Activated T-cell treated with anti-CD3 and anti-CD28 coated beads, Interleukin-2, amount 50 U/mL, for 1 hour (primary cell): ENCODE measurements at regions not wholly inside any gene's neighbourhood (a gene's known extent, or its start where the extent isn't known, plus 50 kb on each side); places are given as distances from the start of the nearest gene placed in this dataset.

ENCODE experiments used
- DNase-seq: peaks from one replicate; pipeline ENCODE4 v3.0.0-alpha.2; 2020

DNA sequence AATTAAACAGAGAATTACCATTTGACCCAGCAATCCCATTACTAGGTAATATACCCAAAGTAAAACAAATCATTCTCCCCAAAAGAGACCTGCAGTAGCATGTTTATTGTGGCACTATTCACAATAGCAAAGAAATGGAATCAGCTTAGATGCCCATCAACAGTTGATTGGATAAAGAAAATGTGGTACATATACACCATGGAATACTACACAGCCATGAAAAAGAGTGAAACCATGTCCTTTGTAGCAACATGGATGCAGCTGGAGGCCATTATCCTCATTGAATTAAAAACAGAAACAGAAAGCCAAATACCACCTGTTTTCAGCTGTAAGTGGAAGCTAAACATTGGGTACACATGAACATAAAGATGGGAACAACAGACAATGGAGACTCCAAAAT, 1141.8 kb upstream of the AUTS2 start:
- no peak for DNase-seq

DNA sequence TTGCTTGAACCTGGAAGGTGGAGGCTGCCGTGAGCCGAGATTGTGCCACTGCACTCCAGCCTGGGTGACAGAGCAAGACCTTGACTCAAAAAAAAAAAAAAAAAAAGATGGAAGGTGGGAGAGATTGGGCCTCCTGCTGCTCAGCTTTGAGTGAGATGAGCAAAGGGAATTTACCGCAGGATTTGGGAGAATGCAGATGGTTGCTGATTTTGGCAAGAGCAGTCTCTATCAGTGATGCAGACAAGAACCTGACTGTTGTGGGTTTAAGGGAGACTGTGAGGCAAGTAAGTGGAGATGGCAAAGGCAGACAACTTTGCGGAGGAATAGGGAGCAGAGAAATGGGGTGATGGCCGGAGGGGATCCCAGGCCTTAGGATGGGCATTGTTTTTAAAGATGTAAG, 1140.8 kb upstream of the AUTS2 start:
- DNase-seq: no peak

DNA sequence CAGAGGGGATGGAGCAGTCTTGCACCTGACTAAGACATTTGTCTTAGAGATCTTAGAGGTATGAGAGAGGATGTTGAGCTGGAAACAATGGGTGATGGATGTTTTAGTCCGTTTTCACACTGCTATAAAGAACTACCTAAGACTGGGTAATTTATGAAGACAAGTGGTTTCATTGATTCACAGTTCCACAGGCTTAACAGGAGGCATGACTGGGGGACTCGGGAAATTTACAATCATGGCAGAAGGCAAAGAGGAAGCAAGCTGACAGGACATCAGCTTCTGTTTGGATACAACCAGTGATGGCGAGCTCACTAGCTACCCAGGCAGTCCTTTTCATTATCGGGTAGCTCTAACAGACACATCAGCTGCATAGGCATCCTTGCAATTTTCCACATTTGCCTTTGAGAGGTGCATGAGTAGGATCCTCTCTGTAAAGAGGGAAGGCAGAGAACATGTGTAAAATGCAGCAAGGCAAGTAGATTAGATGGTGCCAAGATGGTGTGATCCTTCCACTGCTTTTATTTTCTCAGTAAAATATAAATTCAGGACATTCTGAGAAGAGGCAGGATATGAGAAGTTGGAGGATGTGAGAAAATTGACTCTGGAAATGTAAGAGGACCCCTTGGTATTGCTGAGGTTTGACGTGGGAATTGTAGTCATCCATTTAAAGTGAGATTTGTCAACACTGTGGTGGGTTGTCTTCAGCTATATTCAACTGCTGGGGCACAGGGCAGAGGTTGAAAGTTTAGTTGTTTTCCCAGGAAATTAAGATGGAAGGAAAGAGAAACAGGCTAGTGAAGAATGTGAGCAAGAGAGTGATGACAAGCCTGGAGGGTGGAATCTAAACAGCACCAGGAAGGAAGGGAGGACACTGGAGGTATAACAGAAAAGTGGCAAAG, 1140.0 kb upstream of the AUTS2 start:
- no peak for DNase-seq

GRCh38 chr7:68461430-68461829, 1136.8 kb upstream of the AUTS2 start:
- DNase-seq: no peak

GRCh38 chr7:68470836-68471435, 1127.3 kb upstream of the AUTS2 start:
- DNase-seq: no peak

DNA sequence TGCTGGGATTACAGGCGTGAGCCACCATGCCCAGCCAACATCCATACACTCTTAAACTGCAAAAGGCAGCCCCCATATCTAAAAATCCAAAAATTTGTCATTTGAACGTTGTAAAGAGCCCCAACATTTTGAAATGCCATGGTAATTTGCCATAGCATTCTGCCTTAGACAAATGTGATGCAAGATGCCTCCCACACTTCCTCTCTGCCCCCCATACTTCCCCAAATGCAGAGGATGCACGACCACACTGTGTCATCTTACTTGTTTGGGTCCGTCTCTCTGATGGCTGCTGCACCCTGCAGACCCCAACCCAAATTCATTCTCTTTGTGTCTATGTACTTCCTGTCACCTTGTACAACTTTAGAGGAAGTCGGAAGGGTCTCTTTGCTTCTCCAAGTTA, 1125.6 kb upstream of the AUTS2 start:
- no peak for DNase-seq

DNA sequence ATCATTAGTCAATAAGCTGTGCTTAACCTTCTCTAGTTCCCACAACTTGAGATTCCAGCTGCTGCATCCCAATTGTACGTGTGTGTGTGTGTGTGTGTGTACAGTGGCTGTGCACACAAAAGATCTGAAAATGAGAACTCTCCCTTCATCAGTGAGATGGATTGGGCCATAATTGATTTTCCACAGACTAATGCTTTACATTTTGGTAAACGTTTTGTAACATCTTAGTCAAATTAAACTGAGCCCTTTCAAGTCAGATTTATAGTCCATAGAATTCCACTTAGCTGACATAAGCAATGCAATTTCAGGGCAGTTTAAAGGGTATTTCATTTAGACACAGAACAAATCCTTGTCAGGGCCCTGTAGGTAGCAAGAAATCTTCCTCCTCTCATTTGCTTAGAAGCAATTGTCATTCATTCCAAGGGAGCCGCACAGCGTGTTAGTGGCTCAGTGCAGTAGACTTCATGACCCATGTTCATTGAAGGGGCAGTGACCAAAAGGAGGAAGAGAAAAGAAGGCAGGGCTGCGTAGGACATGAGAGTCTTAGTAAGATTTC, 1123.5 kb upstream of the AUTS2 start:
- no peak for DNase-seq

GRCh38 chr7:68476966-68477365, 1121.3 kb upstream of the AUTS2 start:
- no peak for DNase-seq

GRCh38 chr7:68478326-68478725, 1119.9 kb upstream of the AUTS2 start:
- no peak for DNase-seq

GRCh38 chr7:68482800-68483199, 1115.5 kb upstream of the AUTS2 start:
- DNase-seq: no peak

DNA sequence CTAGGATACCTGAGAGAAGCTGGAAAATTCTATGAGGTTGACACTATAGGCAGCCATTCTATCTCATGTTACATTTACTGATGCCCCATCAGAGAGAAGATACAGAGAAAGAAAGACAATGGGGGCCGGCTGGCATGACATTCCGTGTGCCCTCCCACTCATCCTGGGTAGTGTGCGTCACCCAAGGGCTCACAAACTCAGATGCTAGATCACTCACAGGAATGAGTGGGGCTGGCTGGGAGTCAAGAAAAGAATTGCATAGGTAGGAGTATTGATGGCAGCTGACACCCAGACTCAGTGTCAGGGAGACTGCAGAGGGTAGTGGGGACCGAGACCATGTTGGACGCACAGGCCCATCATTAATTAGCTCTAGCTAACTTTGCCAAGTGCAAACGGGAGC, 1113.5 kb upstream of the AUTS2 start:
- no peak for DNase-seq

DNA sequence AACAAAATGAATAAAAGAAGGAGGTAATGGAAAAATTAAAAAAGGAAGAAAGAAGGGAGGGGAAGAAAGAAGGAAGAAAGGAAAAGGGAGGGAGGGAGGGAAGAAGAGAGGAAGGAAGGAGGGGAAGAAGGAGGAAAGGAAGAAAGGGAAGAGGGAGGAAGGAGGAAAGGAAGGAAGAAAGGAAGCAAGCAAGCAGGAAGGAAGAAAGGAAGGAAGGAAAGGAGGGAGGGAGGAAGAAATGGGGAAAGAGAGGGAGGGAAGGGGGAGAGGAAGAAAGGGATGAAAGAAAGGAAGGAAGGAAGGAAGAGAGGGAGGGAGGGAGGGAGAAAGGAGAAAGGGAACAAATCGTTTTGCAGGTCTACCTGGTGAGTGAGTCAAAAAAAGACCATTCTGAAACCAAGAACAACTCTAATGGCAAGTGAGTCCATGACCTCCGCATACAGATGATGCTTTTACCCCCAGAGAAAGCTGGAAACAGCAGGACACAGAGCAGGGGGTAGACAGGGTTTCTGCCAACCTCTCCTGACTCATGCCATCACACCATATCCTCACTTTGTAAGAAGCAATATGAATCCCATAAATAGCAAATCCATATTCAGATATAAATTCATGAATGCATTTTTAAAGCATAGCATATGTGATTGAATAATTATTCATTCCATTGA, 1112.9 kb upstream of the AUTS2 start:
- no peak for DNase-seq

- DNase-seq: no peak
Observed at GRCh38 chr7:68488341-68489060, 1109.8 kb upstream of the AUTS2 start.

- no peak for DNase-seq
Observed at GRCh38 chr7:68491523-68492358, 1106.5 kb upstream of the AUTS2 start.

DNA sequence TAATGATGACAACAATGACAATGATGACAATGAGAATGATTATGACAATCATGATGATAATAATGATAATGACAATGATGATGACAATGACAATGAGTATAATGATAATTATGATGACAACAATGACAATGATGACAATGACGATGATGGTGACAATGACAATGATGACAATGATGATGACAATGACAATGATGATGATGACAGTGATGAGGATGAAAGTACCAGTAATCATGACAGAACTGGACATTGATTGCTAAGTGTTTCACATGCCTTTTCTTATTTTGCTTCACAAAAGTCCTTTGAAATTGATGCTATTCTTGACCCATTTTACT, 1106.0 kb upstream of the AUTS2 start:
- no peak for DNase-seq

- no peak for DNase-seq
Observed at GRCh38 chr7:68503400-68503799, 1094.9 kb upstream of the AUTS2 start.

- no peak for DNase-seq
Observed at GRCh38 chr7:68504716-68505115, 1093.6 kb upstream of the AUTS2 start.

DNA sequence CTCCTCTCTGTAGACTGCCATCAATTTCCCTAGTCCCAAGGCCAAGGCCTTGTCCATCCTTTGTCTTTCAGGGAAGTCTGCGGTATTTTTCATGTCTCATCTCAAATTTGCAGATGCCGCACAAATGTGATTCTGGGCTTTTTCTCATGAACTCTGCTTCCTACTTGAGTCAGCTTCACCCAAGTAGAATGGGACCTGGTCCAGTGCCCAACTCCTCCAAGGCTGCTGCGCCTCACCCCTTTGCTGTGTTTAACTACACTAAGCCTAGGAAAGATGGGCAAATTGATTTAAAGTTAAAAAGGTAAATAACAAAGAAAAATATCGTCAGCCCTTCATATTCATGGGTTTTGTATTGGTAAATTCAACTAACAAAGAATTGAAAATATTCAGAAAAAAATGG, 1092.6 kb upstream of the AUTS2 start:
- no peak for DNase-seq

- no peak for DNase-seq
Observed at GRCh38 chr7:68507668-68508067, 1090.6 kb upstream of the AUTS2 start.

DNA sequence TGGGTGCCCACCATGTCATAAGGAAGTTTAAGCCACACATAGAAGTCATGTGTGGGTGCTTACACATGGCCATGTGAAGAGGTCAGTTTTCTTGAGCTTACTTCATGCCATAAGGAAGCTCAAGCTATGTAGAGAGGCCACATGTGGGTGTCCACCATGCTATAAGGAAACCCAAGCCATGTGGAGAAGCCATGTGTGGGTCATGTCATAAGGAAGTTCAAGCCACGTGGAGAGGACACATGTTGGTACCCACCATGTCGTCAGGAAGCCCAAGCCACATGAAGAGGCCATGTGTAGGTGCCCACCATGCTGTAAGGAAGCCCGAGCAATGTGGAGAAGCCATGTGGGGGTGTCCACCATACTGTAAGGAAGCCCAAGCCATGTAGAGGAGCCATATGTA, 1089.2 kb upstream of the AUTS2 start:
- no peak for DNase-seq

DNA sequence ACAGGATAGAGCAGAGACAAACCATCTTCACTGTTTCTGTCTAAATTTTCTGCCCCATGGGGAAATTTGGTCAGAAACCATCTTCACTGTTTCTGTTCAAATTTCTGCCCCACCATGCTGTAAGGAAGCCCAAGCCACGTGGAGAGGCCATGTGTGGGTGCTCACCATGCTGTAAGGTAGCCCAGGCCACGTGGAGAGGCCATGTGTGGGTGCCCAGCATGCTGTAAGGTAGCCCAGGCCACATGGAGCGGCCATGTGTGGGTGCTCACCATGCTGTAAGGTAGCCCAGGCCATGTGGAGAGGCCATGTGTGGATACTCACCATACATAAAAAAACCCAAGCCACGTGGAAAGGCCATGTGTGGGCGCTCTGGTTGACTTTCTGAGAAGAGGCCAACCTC, 1088.7 kb upstream of the AUTS2 start:
- DNase-seq: no peak

DNA sequence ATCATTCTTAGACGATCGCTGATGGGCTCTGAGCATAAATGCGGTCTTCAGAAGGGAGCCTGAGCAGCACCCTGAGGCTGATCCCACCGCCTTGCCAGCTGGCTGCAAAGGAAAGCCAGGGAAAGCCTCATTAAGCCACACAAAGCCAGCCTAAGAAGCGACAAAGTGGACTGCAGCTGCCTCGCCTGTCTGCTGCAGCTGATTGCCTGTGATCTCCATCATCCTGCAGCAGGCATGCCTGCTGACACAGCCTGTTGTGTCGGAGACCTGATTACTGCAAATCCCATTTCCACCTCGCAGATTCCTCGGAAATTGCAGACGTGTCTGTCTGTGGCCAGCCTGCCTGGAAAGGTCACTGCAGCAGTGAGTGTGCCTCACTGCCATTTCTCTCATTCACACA, 1087.0 kb upstream of the AUTS2 start:
- no peak for DNase-seq
